HUES6 (cell line): ENCODE measurements at regions not wholly inside any gene's neighbourhood (a gene's known extent, or its start where the extent isn't known, plus 50 kb on each side); places are given as distances from the start of the nearest gene placed in this dataset.

ENCODE experiments used
- H3K27ac ChIP-seq: 2 replicates; pipeline ENCODE4 v1.7.0; 2013; ENCODE audit warnings: low read depth, mild to moderate bottlenecking, low read length, inconsistent platforms
- H3K27me3 ChIP-seq: 2 replicates; pipeline ENCODE4 v1.6.1; 2013; ENCODE audit warnings: low read length; ENCODE audit not compliant: control insufficient read depth, insufficient read depth
- H3K36me3 ChIP-seq: 2 replicates; pipeline ENCODE4 v1.6.1; 2013; ENCODE audit warnings: low read length; ENCODE audit not compliant: control insufficient read depth, insufficient read depth
- H3K4me1 ChIP-seq: 2 replicates; pipeline ENCODE4 v1.6.1; 2013; ENCODE audit warnings: low read length; ENCODE audit not compliant: control insufficient read depth, insufficient read depth
- H3K4me3 ChIP-seq: 2 replicates; pipeline ENCODE4 v1.5.1; 2013; ENCODE audit warnings: low read depth, low read length
- H3K9ac ChIP-seq: one replicate; pipeline ENCODE4 v1.6.1; 2013; ENCODE audit warnings: mild to moderate bottlenecking, low read length
- H3K9me3 ChIP-seq: 2 replicates; pipeline ENCODE4 v1.6.1; 2013; ENCODE audit warnings: low read depth, low read length; ENCODE audit not compliant: control insufficient read depth, insufficient read depth

- Histone ChIP-seq H3K27ac (no peak overlapping the region), H3K36me3 (no peaks in the 10 kb centered on the region), H3K27me3 (no peaks in the 10 kb centered on the region), H3K4me3 (no peak overlapping the region), H3K9ac (no peak overlapping the region), H3K4me1 (no peaks in the 10 kb centered on the region), H3K9me3 (no peaks in the 10 kb centered on the region)
These were observed 53.2 kb upstream of the PKP2 start for GRCh38 chr12:32949815-32950214.

GRCh38 chr12:32947206-32948067 is 50.9 kb upstream of the PKP2 start:
- H3K9me3 ChIP-seq: no peaks in the 10 kb centered on the region
- no peaks in the 10 kb centered on the region for H3K36me3 ChIP-seq
- no peaks in the 10 kb centered on the region for H3K27me3 ChIP-seq
- H3K27ac ChIP-seq: no peak overlapping the region
- H3K9ac ChIP-seq: no peak overlapping the region
- H3K4me3 ChIP-seq: no peak overlapping the region
- H3K4me1 ChIP-seq: no peaks in the 10 kb centered on the region

- Histone ChIP-seq H3K27ac (no peak overlapping the region), H3K4me3 (no peak overlapping the region), H3K9ac (no peak overlapping the region), H3K9me3 (no peaks in the 10 kb centered on the region), H3K4me1 (no peaks in the 10 kb centered on the region), H3K36me3 (no peaks in the 10 kb centered on the region), H3K27me3 (no peaks in the 10 kb centered on the region)
These were observed 50.0 kb upstream of the PKP2 start for GRCh38 chr12:32946504-32947131.
